Epithelial cell of proximal tubule (primary cell): ENCODE measurements at regions not wholly inside any gene's neighbourhood (a gene's known extent, or its start where the extent isn't known, plus 50 kb on each side); places are given as distances from the start of the nearest gene placed in this dataset.

Experiments used
- DNase-seq: peaks from one replicate; pipeline ENCODE4 v3.0.0-alpha.2; 2011; ENCODE audit warnings: low read depth
- H3K4me3 ChIP-seq: 2 replicates; pipeline ENCODE4 v1.5.1; 2011; ENCODE audit warnings: low read depth, mild to moderate bottlenecking, low read length
- TF ChIP-seq, protein P1 (sequence below): conservative IDR thresholded peaks from 2 replicates; pipeline ENCODE4 v1.5.1; 2012; ENCODE audit warnings: low read depth, mild to moderate bottlenecking, low read length

- DNase-seq: no peak
- H3K4me3 ChIP-seq: no peak overlapping the region
- TF ChIP-seq, protein P1, sequence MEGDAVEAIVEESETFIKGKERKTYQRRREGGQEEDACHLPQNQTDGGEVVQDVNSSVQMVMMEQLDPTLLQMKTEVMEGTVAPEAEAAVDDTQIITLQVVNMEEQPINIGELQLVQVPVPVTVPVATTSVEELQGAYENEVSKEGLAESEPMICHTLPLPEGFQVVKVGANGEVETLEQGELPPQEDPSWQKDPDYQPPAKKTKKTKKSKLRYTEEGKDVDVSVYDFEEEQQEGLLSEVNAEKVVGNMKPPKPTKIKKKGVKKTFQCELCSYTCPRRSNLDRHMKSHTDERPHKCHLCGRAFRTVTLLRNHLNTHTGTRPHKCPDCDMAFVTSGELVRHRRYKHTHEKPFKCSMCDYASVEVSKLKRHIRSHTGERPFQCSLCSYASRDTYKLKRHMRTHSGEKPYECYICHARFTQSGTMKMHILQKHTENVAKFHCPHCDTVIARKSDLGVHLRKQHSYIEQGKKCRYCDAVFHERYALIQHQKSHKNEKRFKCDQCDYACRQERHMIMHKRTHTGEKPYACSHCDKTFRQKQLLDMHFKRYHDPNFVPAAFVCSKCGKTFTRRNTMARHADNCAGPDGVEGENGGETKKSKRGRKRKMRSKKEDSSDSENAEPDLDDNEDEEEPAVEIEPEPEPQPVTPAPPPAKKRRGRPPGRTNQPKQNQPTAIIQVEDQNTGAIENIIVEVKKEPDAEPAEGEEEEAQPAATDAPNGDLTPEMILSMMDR: peak; percentile 46
These were observed 515.8 kb downstream of the KDM4C start for GRCh38 chr9:7273575-7273974.

DNA sequence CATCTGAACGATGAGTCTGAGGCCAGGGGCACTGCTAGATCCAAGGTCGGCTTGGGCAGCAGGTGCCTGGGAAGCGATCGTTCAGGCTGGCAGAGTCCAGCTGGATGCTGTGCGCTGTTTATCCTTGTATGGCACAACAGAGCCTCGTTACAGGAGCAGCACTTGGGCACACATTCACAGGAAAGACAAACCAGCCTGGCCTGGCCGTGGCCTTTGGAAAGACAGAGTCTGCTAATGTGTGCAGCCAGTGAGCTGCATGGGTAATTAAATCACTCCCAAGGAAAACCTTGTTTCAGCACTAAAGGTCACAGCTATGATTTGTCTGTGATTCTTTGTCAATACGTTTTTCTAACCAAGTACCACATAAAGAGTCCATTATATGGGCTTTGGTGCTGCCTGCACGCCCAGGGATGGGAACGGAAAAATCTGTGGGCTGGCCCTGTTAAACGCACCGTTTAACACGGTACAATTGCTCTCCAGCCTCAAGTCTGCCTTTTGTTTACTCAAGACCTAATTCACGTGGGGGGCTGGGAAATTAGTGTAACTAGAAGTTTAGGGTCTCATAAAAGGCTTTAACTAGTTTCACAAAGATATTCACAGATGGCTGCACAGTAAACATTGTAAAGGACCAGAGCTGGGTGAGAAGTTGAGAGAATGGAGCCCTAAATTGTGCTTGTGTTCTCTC is 509.3 kb downstream of the KDM4C start:
- TF ChIP-seq, protein P1: no peak
- DNase-seq: peak; percentile 15
- H3K4me3 ChIP-seq: no peak overlapping the region

- no peak for DNase-seq
- TF ChIP-seq, protein P1: no peak
- H3K4me3 ChIP-seq: no peak overlapping the region
These were observed 507.4 kb downstream of the KDM4C start for GRCh38 chr9:7265181-7265580.

DNA sequence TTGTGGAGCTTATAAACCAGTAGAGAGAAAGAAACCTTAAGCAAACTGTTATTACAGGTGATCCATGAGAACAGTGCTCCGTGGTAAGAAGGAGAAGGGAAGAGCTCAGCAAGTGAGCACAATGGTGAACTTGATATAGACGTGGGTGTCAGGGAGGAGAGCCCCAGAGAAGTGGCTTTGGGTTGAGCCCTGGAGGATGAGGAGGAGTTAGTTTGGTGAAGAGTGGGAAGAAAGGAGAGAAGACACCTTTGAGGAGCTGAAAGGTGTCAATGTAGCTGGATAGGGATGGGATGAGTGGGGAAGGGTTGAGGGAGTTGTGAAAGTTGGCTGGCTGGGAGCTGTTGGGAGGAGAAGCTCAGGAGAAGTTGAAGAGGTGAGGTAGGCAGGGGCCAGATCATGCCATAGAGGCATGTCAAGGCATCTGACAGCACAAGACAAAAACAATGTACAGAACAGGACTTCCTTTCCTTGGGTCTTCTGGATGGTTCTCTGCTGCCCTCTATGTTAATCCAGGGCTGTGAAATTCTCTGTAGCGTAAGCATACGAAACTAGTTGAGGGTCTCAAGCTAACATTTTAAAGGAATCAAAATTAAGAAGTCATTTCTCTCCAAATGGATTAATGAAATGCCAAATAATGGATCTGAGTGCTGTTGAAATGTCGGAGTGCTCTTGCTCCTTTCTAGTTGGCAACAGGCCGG is 501.9 kb downstream of the KDM4C start:
- TF ChIP-seq, protein P1: peak; percentile 33
- no peak for DNase-seq
- no peak overlapping the region for H3K4me3 ChIP-seq

DNA sequence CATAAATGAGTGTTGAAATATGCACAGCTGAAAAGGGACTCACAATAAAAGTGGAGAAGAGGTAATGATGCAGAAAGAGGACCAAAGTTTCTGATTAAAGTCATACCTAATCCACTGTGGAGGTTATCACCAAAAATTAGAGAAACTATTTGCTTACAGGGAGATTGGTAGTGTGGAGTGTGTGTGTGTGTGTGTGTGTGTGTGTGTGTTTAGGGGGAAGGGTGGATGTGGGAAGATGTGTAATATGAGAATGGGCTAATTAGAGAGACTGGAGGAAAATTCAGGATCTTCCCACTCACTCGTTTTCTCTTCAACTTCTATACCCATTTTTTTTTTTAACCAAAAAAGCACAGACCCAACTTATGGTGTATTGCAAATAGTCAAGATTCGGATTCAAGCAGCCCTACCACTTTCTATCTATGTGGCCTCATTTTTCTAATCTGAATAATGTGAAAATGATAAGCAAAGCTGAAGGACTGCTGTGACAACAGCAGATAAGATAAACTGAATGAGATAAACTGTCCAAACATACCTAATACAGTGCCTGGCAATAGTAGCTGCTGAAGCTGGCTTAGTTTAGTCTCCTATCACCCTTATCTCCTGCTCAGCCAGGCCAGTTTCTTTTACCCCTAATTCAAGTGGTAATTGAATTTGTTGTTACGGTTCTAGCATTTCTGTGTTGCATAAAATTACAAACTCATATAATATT is 501.1 kb downstream of the KDM4C start:
- no peak overlapping the region for H3K4me3 ChIP-seq
- no peak for DNase-seq
- TF ChIP-seq, protein P1: no peak

DNA sequence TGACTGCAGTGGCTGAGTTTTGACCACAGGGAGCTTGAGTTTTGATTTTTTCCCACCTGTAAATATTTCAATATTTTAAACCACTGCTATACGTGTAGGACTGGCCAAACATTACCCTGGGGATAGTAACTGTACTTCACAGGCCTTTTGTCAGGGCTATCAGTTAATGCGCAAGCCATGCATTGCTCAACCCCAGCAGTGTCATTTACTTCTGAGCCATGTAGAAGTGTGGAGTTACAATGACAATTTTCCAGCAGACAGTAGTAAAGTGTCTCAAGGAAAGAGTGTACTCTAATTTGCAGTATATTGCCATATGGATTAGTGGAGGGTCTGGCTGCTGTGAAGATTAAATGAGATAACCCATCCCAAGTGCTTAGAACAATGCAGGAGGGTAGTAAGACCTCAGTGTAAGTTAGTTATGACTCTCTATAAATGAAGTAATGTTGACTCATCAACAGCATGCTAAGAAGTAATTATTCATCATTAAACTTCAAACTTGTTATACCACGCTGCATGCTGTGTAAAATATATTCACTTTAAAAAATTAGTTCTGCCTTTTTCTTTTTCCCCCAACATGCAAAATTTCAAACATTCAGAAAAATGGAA is 489.2 kb downstream of the KDM4C start:
- TF ChIP-seq, protein P1: no peak
- H3K4me3 ChIP-seq: no peak overlapping the region
- DNase-seq: peak; percentile 16
